Adrenal gland (tissue), 5 donors: ENCODE measurements at regions not wholly inside any gene's neighbourhood (a gene's known extent, or its start where the extent isn't known, plus 50 kb on each side); places are given as distances from the start of the nearest gene placed in this dataset.

Experiments used
- CTCF ChIP-seq, 6 experiments: fragments of 450-650 bp in 4 of 6; fragments of 200-600 bp in 2 of 6; sonication (generic) in 1 of 6; IDR thresholded peaks; 1 replicate in 5 of 6; 2 replicates in 1 of 6; pipeline versions ENCODE4 v1.5.1 to v1.8.0; 2016 to 2021; ENCODE audit warnings: antibody characterized with exemption in 6 of 6, mild to moderate bottlenecking in 2 of 6, moderate library complexity in 1 of 6
- POLR2A ChIP-seq, 2 donors: fragments of 450-650 bp; IDR thresholded peaks; one replicate each; pipeline ENCODE4 v1.6.1; 2017; ENCODE audit warnings: antibody characterized with exemption in 2 of 2, mild to moderate bottlenecking in 2 of 2, moderate library complexity in 1 of 2
- donor health status: DM: no; HTN: no; CAD: no.

- TF ChIP-seq CTCF (IDR thresholded peaks at IDR 0.05) = no peak
- TF ChIP-seq POLR2A (IDR thresholded peaks at IDR 0.05) = no peak
Measured at GRCh38 chr6:145547594-145548335, 187.6 kb downstream of the EPM2A start.
